Nephron progenitor cell (in vitro differentiated cells): ENCODE measurements at regions not wholly inside any gene's neighbourhood (a gene's known extent, or its start where the extent isn't known, plus 50 kb on each side); places are given as distances from the start of the nearest gene placed in this dataset.

Experiments
- DNase-seq: peaks from one replicate; pipeline ENCODE4 v3.0.0; 2021
- H3K27ac Mint-ChIP-seq: 2 replicates; pipeline ENCODE4 v1.8.0; 2021; ENCODE audit warnings: mild to moderate bottlenecking, moderate library complexity, mixed read lengths
- H3K27me3 Mint-ChIP-seq: 2 replicates; pipeline ENCODE4 v1.8.0; 2021; ENCODE audit warnings: mild to moderate bottlenecking, low read depth, mixed read lengths; ENCODE audit not compliant: poor library complexity
- H3K36me3 Mint-ChIP-seq: 2 replicates; pipeline ENCODE4 v1.8.0; 2021; ENCODE audit warnings: low read depth, mixed read lengths
- H3K4me1 Mint-ChIP-seq: 2 replicates; pipeline ENCODE4 v1.8.0; 2021; ENCODE audit warnings: mixed read lengths
- H3K4me3 Mint-ChIP-seq: 2 replicates; pipeline ENCODE4 v1.8.0; 2021; ENCODE audit warnings: mild to moderate bottlenecking, moderate library complexity, mixed read lengths
- H3K9me3 Mint-ChIP-seq: 2 replicates; pipeline ENCODE4 v1.8.0; 2021; ENCODE audit warnings: mild to moderate bottlenecking, moderate library complexity, mixed read lengths
- CTCF ChIP-seq: fragments of 200-600 bp; sonication (generic); IDR thresholded peaks from 2 replicates; pipeline ENCODE4 v1.5.0; 2021; ENCODE audit warnings: antibody characterized with exemption

GRCh38 chr5:9865574-9865973, 235.4 kb upstream of the TAS2R1 start:
- Mint-ChIP-seq H3K9me3 (peaks cover 60% of the 10 kb centered on the region), H3K4me3 (no peak overlapping the region), H3K27ac (no peak overlapping the region), H3K4me1 (peaks cover 24% of the 10 kb centered on the region), H3K36me3 (peaks cover 28% of the 10 kb centered on the region), H3K27me3 (peaks cover under 1% of the 10 kb centered on the region)
- no peak for DNase-seq
- TF ChIP-seq CTCF = no peak

- Mint-ChIP-seq H3K4me3 (no peak overlapping the region), H3K9me3 (peaks cover 56% of the 10 kb centered on the region), H3K27me3 (peaks cover 5% of the 10 kb centered on the region), H3K27ac (no peak overlapping the region), H3K36me3 (peaks cover 28% of the 10 kb centered on the region), H3K4me1 (peaks cover 32% of the 10 kb centered on the region)
- TF ChIP-seq CTCF = no peak
- DNase-seq = no peak
Observed at GRCh38 chr5:9864791-9865190, 234.6 kb upstream of the TAS2R1 start.

GRCh38 chr5:9863486-9863885, 233.3 kb upstream of the TAS2R1 start:
- Mint-ChIP-seq H3K4me1 (peaks cover 45% of the 10 kb centered on the region), H3K9me3 (peaks cover 46% of the 10 kb centered on the region), H3K36me3 (peaks cover 24% of the 10 kb centered on the region), H3K27me3 (peaks cover 5% of the 10 kb centered on the region), H3K4me3 (no peak overlapping the region), H3K27ac (no peak overlapping the region)
- TF ChIP-seq CTCF = no peak
- no peak for DNase-seq

- no peak for TF ChIP-seq CTCF
- Mint-ChIP-seq H3K9me3 (peaks cover 29% of the 10 kb centered on the region), H3K4me3 (no peak overlapping the region), H3K27ac (no peak overlapping the region), H3K36me3 (peaks cover 21% of the 10 kb centered on the region), H3K4me1 (peaks cover 45% of the 10 kb centered on the region), H3K27me3 (peaks cover 5% of the 10 kb centered on the region)
- DNase-seq = peak; percentile 16
Observed at GRCh38 chr5:9861666-9862256, 231.6 kb upstream of the TAS2R1 start.

GRCh38 chr5:9859808-9860207, 229.7 kb upstream of the TAS2R1 start:
- peak overlapping the region; percentile 1 for H3K27ac Mint-ChIP-seq
- no peak for TF ChIP-seq CTCF
- peaks cover 14% of the 10 kb centered on the region for H3K9me3 Mint-ChIP-seq
- H3K4me3 Mint-ChIP-seq = no peak overlapping the region
- peaks cover 2% of the 10 kb centered on the region for H3K36me3 Mint-ChIP-seq
- H3K27me3 Mint-ChIP-seq = peaks cover 8% of the 10 kb centered on the region
- peaks cover 45% of the 10 kb centered on the region for H3K4me1 Mint-ChIP-seq
- DNase-seq = no peak

GRCh38 chr5:9858043-9858442, 227.9 kb upstream of the TAS2R1 start:
- no peak overlapping the region for H3K27ac Mint-ChIP-seq
- H3K4me3 Mint-ChIP-seq = no peak overlapping the region
- no peak for TF ChIP-seq CTCF
- H3K27me3 Mint-ChIP-seq = peaks cover 8% of the 10 kb centered on the region
- no peaks in the 10 kb centered on the region for H3K36me3 Mint-ChIP-seq
- peaks cover 44% of the 10 kb centered on the region for H3K4me1 Mint-ChIP-seq
- DNase-seq = no peak
- peaks cover 5% of the 10 kb centered on the region for H3K9me3 Mint-ChIP-seq
